ENCODE measurements at regions not wholly inside any gene's neighbourhood (a gene's known extent, or its start where the extent isn't known, plus 50 kb on each side); places are given as distances from the start of the nearest gene placed in this dataset.

- Histone ChIP-seq H3K56ac (ENCODE audit: insufficient read length, low read depth, low read length) (no peak overlapping the region), H3T11ph (ENCODE audit: low read length) (no peak overlapping the region), H2BK12ac (ENCODE audit: insufficient read length, low read depth, low read length) (no peak overlapping the region), H3K18ac (ENCODE audit: insufficient read length, low read depth, low read length) (no peak overlapping the region), H3K4me1 (ENCODE audit: insufficient read depth, low read length) (no peaks in the 10 kb centered on the region), H4K5ac (ENCODE audit: insufficient read length, low read depth, low read length) (no peak overlapping the region), H3K9me3 (ENCODE audit: control insufficient read depth, low read depth, low read length) (no peaks in the 10 kb centered on the region), H3K23me2 (ENCODE audit: insufficient read length, low read depth, low read length, poor library complexity, severe bottlenecking) (no peaks in the 10 kb centered on the region), H3K79me2 (ENCODE audit: insufficient read depth, low read length) (no peaks in the 10 kb centered on the region), H3K79me1 (ENCODE audit: insufficient read depth, low read depth, low read length, poor library complexity, severe bottlenecking) (no peaks in the 10 kb centered on the region), H2AFZ (ENCODE audit: low read length) (no peak overlapping the region), H3K4me2 (ENCODE audit: insufficient read depth, insufficient read length, low read length) (no peak overlapping the region), H4K20me1 (ENCODE audit: control insufficient read depth, insufficient read depth, insufficient read length) (no peaks in the 10 kb centered on the region), H3K14ac (ENCODE audit: insufficient read depth, low read length) (no peak overlapping the region), H3K4ac (ENCODE audit: low read depth, low read length) (no peak overlapping the region), H2BK120ac (ENCODE audit: low read depth, low read length, poor library complexity, severe bottlenecking) (no peak overlapping the region), H2BK15ac (ENCODE audit: low read depth, low read length) (no peak overlapping the region), H4K91ac (ENCODE audit: insufficient read length, low read depth, low read length) (no peak overlapping the region), H3K27ac (ENCODE audit: insufficient read length, low read depth, low read length) (no peak overlapping the region), H4K8ac (replicated peaks; ENCODE audit: insufficient read length, low read depth, low read length) (no peak overlapping the region), H3K27me3 (ENCODE audit: insufficient read depth, low read length) (no peaks in the 10 kb centered on the region), H2BK5ac (ENCODE audit: insufficient read length, low read length) (no peak overlapping the region), H2BK20ac (ENCODE audit: low read depth, low read length, poor library complexity, severe bottlenecking) (no peak overlapping the region), H3K9ac (ENCODE audit: extremely low read depth, insufficient read length, low read length) (no peak overlapping the region), H3K23ac (ENCODE audit: insufficient read length, low read depth, low read length) (no peak overlapping the region), H2AK5ac (ENCODE audit: insufficient read length, low read length) (no peak overlapping the region)
- no peak overlapping the region for H3K4me3 Mint-ChIP-seq
- H3K4me1 Mint-ChIP-seq, result peaks cover 17 to 22% of the 10 kb centered on the region in 2 experiments
- H3K27ac Mint-ChIP-seq, result peak overlapping the region in 1 of 3 experiments; percentile 21; a peak in 1 of 7 replicates
- no CpG with 5 or more reads among the region's 8 CpGs for WGBS (ENCODE audit: extremely low coverage, insufficient read length, low lambda C conversion rate)
- H3K9me3 Mint-ChIP-seq, result peaks cover 6 to 7% of the 10 kb centered on the region in 2 experiments
- peaks cover 0 to 4% (median under 1%) of the 10 kb centered on the region in 3 experiments; a peak in 4 of 7 replicates for H3K36me3 Mint-ChIP-seq (ENCODE audit: insufficient read depth in 1 of 3, low read depth in 3 of 3)
- DNase-seq, result no peak
- H3K27me3 Mint-ChIP-seq (ENCODE audit: low read depth), result no peaks in the 10 kb centered on the region; the same call in none of the 2 replicates
- no peak for TF ChIP-seq CTCF (conservative IDR thresholded peaks at IDR 0.05)
These were observed 320.5 kb upstream of the NCKAP5 start for GRCh38 chr2:133888621-133889219.
